ENCODE measurements at regions not wholly inside any gene's neighbourhood (a gene's known extent, or its start where the extent isn't known, plus 50 kb on each side); places are given as distances from the start of the nearest gene placed in this dataset.

GRCh38 chr3:137264071-137264820, 306.5 kb downstream of the IL20RB start:
- no peak for DNase-seq (ENCODE audit: low read depth)
- in situ Hi-C loops (cut with HindIII; ENCODE audit: low pct_unique_long_range_greater_than_20kb, low sequenced_read_pairs) = no loop called here

GRCh38 chr3:137264843-137265330, 307.1 kb downstream of the IL20RB start:
- DNase-seq (ENCODE audit: low read depth) = no peak
- in situ Hi-C loops (cut with HindIII; ENCODE audit: low pct_unique_long_range_greater_than_20kb, low sequenced_read_pairs) = no loop called here

GRCh38 chr3:137282871-137283270, 325.1 kb downstream of the IL20RB start:
- no peak for DNase-seq (ENCODE audit: low read depth)
- in situ Hi-C loops (cut with HindIII; ENCODE audit: low pct_unique_long_range_greater_than_20kb, low sequenced_read_pairs) = no loop called here

GRCh38 chr3:137285924-137286323, 328.1 kb downstream of the IL20RB start:
- in situ Hi-C loops (cut with HindIII; ENCODE audit: low pct_unique_long_range_greater_than_20kb, low sequenced_read_pairs) = no loop called here
- DNase-seq (ENCODE audit: low read depth) = no peak

- in situ Hi-C loops (cut with HindIII; ENCODE audit: low pct_unique_long_range_greater_than_20kb, low sequenced_read_pairs) = no loop called here
- no peak for DNase-seq (ENCODE audit: low read depth)
Measured at GRCh38 chr3:137293086-137293485, 335.3 kb downstream of the IL20RB start.

GRCh38 chr3:137294139-137294538, 336.4 kb downstream of the IL20RB start:
- DNase-seq (ENCODE audit: low read depth) = no peak
- in situ Hi-C loops (cut with HindIII; ENCODE audit: low pct_unique_long_range_greater_than_20kb, low sequenced_read_pairs) = no loop called here

- in situ Hi-C loops (cut with HindIII; ENCODE audit: low pct_unique_long_range_greater_than_20kb, low sequenced_read_pairs) = no loop called here
- no peak for DNase-seq (ENCODE audit: low read depth)
Measured at GRCh38 chr3:137294839-137295238, 337.1 kb downstream of the IL20RB start.

GRCh38 chr3:137295336-137295735, 337.6 kb downstream of the IL20RB start:
- no peak for DNase-seq (ENCODE audit: low read depth)
- in situ Hi-C loops (cut with HindIII; ENCODE audit: low pct_unique_long_range_greater_than_20kb, low sequenced_read_pairs) = no loop called here

GRCh38 chr3:137296116-137296515, 338.3 kb downstream of the IL20RB start:
- in situ Hi-C loops (cut with HindIII; ENCODE audit: low pct_unique_long_range_greater_than_20kb, low sequenced_read_pairs) = no loop called here

GRCh38 chr3:137297770-137298169, 340.0 kb downstream of the IL20RB start:
- in situ Hi-C loops (cut with HindIII; ENCODE audit: low pct_unique_long_range_greater_than_20kb, low sequenced_read_pairs) = no loop called here
- no peak for DNase-seq (ENCODE audit: low read depth)

More at GRCh38 chr3:137296116-137296515, 338.3 kb downstream of the IL20RB start:
- DNase-seq (ENCODE audit: low read depth) = no peak

GRCh38 chr3:137300703-137301102, 342.9 kb downstream of the IL20RB start:
- in situ Hi-C loops (cut with HindIII; ENCODE audit: low pct_unique_long_range_greater_than_20kb, low sequenced_read_pairs) = no loop called here

GRCh38 chr3:137304313-137305056, 346.7 kb downstream of the IL20RB start:
- DNase-seq (ENCODE audit: low read depth) = peak; percentile 3
- in situ Hi-C loops (cut with HindIII; ENCODE audit: low pct_unique_long_range_greater_than_20kb, low sequenced_read_pairs) = no loop called here

More at GRCh38 chr3:137300703-137301102, 342.9 kb downstream of the IL20RB start:
- no peak for DNase-seq (ENCODE audit: low read depth)

- in situ Hi-C loops (cut with HindIII; ENCODE audit: low pct_unique_long_range_greater_than_20kb, low sequenced_read_pairs) = no loop called here
- no peak for DNase-seq (ENCODE audit: low read depth)
Measured at GRCh38 chr3:137324114-137324513, 366.3 kb downstream of the IL20RB start.

- no peak for DNase-seq (ENCODE audit: low read depth)
- in situ Hi-C loops (cut with HindIII; ENCODE audit: low pct_unique_long_range_greater_than_20kb, low sequenced_read_pairs) = no loop called here
Measured at GRCh38 chr3:137325170-137325569, 367.4 kb downstream of the IL20RB start.

GRCh38 chr3:137325934-137326333, 368.2 kb downstream of the IL20RB start:
- DNase-seq (ENCODE audit: low read depth) = no peak
- in situ Hi-C loops (cut with HindIII; ENCODE audit: low pct_unique_long_range_greater_than_20kb, low sequenced_read_pairs) = no loop called here

GRCh38 chr3:137329594-137329993, 371.8 kb downstream of the IL20RB start:
- DNase-seq (ENCODE audit: low read depth) = no peak
- in situ Hi-C loops (cut with HindIII; ENCODE audit: low pct_unique_long_range_greater_than_20kb, low sequenced_read_pairs) = no loop called here

GRCh38 chr3:137330246-137330645, 372.5 kb downstream of the IL20RB start:
- no peak for DNase-seq (ENCODE audit: low read depth)
- in situ Hi-C loops (cut with HindIII; ENCODE audit: low pct_unique_long_range_greater_than_20kb, low sequenced_read_pairs) = no loop called here

- in situ Hi-C loops (cut with HindIII; ENCODE audit: low pct_unique_long_range_greater_than_20kb, low sequenced_read_pairs) = no loop called here
- DNase-seq (ENCODE audit: low read depth) = no peak
Measured at GRCh38 chr3:137332297-137332696, 374.5 kb downstream of the IL20RB start.

GRCh38 chr3:137335478-137335877, 377.7 kb downstream of the IL20RB start:
- in situ Hi-C loops (cut with HindIII; ENCODE audit: low pct_unique_long_range_greater_than_20kb, low sequenced_read_pairs) = no loop called here
- no peak for DNase-seq (ENCODE audit: low read depth)

Measured in Caki2 (cell line).